ENCODE measurements at regions not wholly inside any gene's neighbourhood (a gene's known extent, or its start where the extent isn't known, plus 50 kb on each side); places are given as distances from the start of the nearest gene placed in this dataset.
A peak's percentile ranks its signal among the peaks of the same experiment; 100 is the strongest.

GRCh38 chr2:18959952-18960717 is 370.8 kb upstream of the NT5C1B start:
- ATAC-seq = no peak
- intact Hi-C loops (cut with DNase I, micrococcal nuclease) = no loop called here

DNA sequence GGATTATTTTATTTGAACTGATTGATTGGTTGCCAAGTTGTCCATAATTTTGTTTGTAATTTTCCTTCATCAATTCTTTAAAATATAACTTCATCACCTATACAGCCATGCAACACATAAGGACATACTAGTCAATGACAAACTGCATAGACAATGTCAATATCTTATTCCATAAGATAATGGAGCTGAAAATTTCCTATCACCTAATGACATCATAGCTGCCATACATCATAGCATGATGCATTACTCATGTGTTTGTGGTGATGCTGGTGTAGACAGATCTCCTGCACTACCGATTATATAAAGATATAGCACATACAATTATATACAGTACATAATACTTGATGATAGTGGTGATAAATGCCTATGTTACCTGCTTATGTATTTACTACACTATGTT is 369.8 kb upstream of the NT5C1B start:
- Histone ChIP-seq H3K4me3 (no peak overlapping the region), H3K4me1 (ENCODE audit: low read depth) (no peaks in the 10 kb centered on the region), H3K9me3 (peaks cover 2% of the 10 kb centered on the region), H3K36me3 (ENCODE audit: low read depth) (no peaks in the 10 kb centered on the region)
- ATAC-seq (no peak), DNase-seq (no peak)
- intact Hi-C loops (cut with DNase I, micrococcal nuclease) = no loop called here
- TF ChIP-seq CTCF (IDR thresholded peaks at IDR 0.05) = no peak

More at GRCh38 chr2:18959952-18960717, 370.8 kb upstream of the NT5C1B start:
- Histone ChIP-seq H3K4me1 (ENCODE audit: low read depth) (no peaks in the 10 kb centered on the region), H3K9me3 (peaks cover 2% of the 10 kb centered on the region), H3K36me3 (ENCODE audit: low read depth) (no peaks in the 10 kb centered on the region), H3K4me3 (no peak overlapping the region)
- TF ChIP-seq CTCF (IDR thresholded peaks at IDR 0.05) = no peak
- no peak for DNase-seq

DNA sequence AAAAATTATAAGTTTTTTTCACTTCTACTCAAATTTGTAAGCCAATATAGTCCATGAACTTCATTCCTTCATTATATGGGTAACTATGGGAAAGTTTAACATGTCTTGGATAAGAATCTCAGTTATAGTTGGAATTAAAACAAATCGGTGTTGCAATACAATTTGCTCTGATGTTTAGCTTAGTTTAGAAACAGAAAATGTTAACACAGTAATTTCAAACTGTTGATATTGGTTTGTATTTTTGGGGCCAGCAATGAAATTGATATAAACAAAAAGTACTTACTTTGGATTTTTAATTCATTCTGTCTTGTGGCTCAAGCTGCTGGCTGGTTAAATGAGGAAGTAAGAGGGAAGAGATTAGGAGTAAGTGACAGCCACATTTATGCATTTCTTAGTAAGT is 368.5 kb upstream of the NT5C1B start:
- TF ChIP-seq CTCF (IDR thresholded peaks at IDR 0.05) = no peak
- Histone ChIP-seq H3K9me3 (peaks cover 2% of the 10 kb centered on the region), H3K4me1 (ENCODE audit: low read depth) (no peaks in the 10 kb centered on the region), H3K4me3 (no peak overlapping the region), H3K36me3 (ENCODE audit: low read depth) (no peaks in the 10 kb centered on the region)
- DNase-seq (no peak), ATAC-seq (no peak)
- intact Hi-C loops (cut with DNase I, micrococcal nuclease) = no loop called here

GRCh38 chr2:18950361-18950851 is 361.0 kb upstream of the NT5C1B start:
- peak in 1 of 3 donors; percentile 5 for DNase-seq

GRCh38 chr2:18949871-18950270 is 360.5 kb upstream of the NT5C1B start:
- intact Hi-C loops (cut with DNase I, micrococcal nuclease) = no loop called here
- no peaks in the 10 kb centered on the region for H3K9me3 ChIP-seq
- no peak for ATAC-seq
- no peak for DNase-seq
- no peak for TF ChIP-seq CTCF (IDR thresholded peaks at IDR 0.05)
- no peak overlapping the region for H3K4me3 ChIP-seq
- no peaks in the 10 kb centered on the region for H3K4me1 ChIP-seq (ENCODE audit: low read depth)
- no peaks in the 10 kb centered on the region for H3K36me3 ChIP-seq (ENCODE audit: low read depth)

More at GRCh38 chr2:18950361-18950851, 361.0 kb upstream of the NT5C1B start:
- no peaks in the 10 kb centered on the region for H3K9me3 ChIP-seq
- no peaks in the 10 kb centered on the region for H3K4me1 ChIP-seq (ENCODE audit: low read depth)
- no peak for TF ChIP-seq CTCF (IDR thresholded peaks at IDR 0.05)
- ATAC-seq = peak; percentile 14
- no peak overlapping the region for H3K4me3 ChIP-seq
- H3K36me3 ChIP-seq (ENCODE audit: low read depth) = no peaks in the 10 kb centered on the region
- intact Hi-C loops (cut with DNase I, micrococcal nuclease) = no loop called here
